ENCODE measurements at regions not wholly inside any gene's neighbourhood (a gene's known extent, or its start where the extent isn't known, plus 50 kb on each side); places are given as distances from the start of the nearest gene placed in this dataset.

DNA sequence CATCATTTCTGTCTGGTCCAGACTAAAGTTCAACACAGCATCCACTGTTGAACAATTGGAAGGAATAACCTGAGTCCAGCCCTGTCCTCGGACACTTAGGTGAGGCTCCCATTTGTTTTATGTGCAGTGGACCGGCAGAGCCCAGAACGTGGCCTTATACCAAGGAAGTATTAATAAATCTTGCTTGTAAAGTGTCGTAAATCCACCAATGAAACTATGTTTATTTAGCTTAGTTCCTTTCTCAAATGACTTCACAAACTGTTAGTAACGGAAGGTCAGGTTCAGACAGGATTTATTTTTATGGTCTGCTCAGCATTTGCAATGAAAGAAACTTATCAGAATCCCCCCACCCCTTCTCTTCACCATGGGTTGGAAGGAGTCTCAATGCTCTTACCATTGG is 149.5 kb downstream of the PCSK1 start:
- no peak for DNase-seq (ENCODE audit: low read depth)

DNA sequence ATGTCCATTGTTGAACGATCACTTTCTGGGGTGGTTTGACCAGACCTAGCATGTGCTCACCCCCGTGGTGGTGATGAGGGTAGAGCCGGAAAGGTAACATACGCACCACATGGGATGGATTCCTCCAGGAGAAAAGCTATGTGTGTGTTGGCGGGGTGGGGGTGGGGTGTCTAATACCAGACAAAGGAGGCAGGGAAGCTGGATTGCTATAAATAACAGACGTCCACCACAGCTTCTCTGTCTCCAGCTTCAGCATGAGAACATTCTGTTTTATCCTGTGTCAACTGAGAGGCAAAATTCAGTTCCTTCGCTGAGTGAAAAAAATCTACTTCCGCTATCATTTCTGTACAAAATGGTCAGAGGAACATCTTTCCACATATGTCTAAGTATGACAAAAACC is 151.0 kb downstream of the PCSK1 start:
- DNase-seq (ENCODE audit: low read depth), result no peak

DNA sequence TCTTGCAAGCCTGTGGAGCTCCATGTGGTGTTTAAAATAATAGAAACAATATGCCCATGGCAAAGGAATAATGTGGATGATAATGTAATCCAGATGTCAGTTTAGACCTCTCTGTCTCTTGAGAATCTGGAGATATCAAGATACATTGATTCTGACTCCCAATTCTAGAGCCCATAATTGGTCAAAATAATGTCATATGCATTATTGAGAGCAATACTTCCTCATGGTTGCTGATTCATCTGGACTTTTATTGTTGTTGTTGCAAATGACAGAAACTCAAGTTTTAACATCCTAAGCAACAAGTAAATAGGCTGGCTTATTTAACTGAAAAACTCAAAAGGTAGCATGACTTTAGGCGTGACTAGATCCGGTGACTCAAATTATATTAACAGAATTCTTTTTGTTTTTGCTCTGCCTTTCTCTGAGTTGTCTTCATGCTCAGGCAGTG is 152.1 kb downstream of the PCSK1 start:
- DNase-seq (ENCODE audit: low read depth), result no peak

DNA sequence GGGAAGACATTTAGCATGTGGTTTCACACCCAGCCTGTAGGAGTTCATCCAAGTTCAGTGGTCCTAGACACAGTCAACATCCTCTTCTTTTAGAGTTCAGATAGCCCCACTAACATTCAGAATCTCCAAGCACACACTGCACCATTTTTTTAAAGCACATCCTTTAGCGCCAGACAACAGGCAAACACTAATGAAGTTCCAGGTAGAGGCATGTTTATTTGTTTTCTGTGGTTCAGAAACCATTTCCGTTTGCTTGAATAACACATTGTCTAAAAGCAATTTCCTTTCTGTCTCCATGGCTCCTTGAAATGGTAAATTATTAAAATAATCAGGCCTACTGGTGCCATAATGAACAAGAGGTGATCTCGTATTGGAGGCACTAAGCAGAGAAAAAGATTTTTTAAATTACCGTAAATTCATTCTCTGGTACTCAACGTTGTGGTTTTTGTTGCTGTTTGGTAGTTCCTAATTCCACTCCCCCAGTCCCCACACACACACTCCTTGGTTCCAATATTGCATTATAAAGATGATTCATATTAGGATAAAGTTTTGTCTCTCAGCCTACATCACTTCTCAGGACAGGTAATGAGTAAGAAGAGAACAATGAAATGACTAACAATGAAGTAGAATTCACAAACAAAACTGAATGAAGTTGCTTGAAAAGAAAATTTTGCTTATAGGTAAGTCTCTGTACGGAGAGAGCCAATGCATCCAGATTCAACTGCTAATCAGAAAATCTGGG is 153.1 kb downstream of the PCSK1 start:
- DNase-seq (ENCODE audit: low read depth), result no peak

DNA sequence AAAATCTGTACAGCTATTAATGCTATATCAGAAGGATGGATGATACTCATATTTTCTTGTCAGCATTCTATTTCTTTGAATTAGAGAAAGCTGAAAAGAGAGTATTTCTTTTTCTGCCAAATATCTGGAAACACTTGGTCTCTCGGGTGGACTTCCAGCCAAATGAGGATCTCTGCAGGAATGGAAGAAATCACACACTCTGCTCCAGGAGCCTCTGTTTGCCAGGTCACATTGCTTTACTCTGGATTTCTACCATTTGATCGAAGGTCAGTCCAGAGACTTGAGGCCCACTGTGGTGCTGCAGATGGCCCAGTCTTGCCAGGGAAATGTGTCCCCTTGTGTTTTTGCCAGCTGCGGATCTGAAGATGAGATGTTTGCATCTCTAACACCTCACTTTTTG is 154.1 kb downstream of the PCSK1 start:
- DNase-seq (ENCODE audit: low read depth), result no peak

DNA sequence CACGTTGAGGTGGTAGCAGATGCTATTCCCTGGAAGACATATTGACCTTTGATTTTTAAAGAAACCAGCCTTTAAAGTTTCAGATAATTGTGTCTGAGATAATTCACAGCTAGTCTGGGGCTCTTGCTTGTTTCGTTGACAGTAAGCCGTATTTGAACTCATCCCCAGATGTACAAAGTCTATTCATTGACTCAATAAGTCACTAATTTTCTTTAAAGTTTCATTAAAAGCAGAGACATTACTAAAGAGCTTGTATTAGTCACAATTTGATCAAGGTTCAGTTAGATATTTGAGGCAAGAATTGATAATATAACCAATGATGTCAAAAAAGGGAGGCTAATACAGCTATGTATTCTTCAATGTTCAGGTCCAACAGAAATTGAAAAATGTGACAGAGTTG is 158.0 kb downstream of the PCSK1 start:
- no peak for DNase-seq (ENCODE audit: low read depth)

DNA sequence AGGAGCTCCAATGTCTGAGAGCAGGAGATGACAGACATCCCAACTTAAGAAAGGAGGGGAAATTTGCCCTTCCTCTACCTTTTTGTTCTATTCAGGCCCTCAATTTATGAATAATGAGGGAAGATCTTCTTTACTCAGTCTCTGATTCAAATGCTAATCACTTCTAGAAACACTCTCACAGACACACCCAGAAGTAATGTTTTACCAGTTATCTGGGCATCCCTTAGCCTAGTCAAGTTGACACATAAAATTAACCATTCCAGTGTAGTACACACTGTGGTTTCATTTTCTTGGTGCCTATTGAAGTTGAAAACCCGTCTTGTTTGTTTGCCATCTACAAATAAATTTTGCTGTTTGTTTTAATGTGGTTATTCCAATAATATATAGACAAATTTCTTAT is 167.6 kb downstream of the PCSK1 start:
- DNase-seq (ENCODE audit: low read depth), result no peak

DNA sequence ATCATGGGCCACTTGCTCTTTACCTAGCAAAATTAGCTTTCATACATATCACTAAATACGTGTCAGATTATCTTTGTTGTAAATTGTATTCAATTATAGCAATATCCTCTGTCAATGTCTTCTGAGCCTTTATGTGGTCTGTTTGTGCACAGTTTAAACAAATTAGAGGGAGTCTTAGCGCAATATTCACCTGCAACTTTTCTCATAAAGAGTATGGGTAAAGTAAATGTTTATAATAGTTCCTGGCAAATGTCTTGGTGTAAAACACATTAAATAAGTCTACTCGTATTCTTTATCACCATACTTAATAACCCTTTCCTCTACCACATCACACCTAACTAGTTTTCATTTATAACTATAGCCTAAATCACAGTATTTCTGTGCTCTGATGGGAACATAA is 169.0 kb downstream of the PCSK1 start:
- DNase-seq (ENCODE audit: low read depth), result no peak

DNA sequence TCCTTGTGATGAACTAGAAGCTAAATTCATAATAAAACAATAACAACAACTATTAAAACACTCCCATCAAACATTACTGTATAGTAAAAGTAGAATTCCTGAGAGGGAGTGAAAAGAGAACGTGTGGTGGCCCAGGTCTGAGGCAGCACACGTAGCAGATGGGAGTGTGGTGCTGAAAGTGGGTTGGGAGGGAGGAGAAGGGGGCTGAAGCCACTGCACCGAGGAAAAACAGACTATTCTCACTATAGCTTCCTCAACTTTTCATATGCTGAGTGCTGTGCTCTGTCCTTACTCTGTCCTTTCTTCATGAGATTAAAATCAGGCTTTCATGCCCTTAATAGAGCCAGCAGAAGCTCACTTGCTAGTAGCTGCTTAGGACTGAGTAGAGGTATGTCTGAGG is 170.9 kb downstream of the PCSK1 start:
- DNase-seq (ENCODE audit: low read depth), result no peak

DNA sequence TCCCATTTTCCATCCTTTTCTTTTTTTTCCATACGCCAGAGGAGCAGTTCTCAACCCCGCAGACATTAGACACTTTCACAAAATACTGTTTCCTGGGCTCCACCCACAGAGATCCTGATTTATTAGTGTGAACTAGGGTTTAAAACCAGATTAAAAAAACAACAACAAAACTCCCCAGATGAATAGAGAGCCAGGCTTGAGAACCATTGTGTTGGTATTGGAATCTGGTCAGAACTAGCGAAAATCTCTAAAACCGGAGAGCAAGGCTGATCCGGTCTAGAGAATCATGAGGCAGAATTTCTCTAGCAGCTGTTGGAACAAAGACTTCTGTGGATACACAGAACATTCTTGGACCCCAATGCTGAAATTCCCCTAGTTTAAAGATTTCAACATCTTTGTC is 173.0 kb downstream of the PCSK1 start:
- DNase-seq (ENCODE audit: low read depth), result no peak

DNA sequence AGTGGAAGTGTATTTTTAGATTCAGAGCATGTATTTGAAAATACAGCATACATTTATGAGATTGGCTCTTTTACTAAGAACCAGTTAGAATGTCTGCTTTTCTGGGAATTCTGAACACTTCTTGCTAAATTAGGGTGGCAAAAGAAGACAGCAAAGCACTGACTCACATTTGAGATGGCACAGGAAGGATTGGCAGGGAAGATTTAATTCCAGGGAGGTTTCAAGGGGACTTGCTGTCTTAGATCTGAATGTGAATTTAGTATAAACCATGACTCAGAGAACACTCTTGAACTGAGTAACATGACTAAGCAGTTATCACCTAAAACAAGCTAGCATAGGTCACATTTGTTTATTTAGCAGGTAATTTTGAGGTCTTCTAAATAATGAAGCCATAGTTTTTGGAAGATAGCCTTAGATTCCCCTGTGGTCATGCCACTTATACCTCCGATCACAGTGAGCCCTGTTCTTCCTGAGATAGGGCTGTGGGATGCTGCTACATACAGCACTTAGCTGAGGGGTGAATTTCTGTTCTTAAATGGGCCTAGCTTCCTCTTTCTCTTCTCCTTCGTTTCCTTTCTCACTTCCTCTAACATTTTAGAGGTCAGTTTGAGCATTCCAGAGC is 173.8 kb downstream of the PCSK1 start:
- peak; percentile 65 for DNase-seq (ENCODE audit: low read depth)

DNA sequence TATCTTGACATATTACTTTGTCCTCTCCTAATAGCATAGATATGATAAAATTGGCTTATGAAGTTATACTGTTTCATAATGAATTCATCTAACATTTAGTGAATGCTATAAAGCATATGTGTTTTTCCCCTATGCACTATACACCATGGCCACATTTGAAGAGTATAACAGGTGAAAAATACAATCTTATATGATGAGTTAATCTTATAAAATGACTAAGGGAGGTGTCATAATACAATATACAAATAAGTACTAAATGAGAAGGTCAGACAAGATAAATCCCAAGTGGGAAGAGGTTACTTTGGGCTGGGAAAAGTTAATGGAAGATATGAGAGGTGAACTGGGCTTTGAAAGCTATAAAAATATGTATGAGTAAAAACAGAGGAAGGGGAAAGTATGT is 174.4 kb downstream of the PCSK1 start:
- no peak for DNase-seq (ENCODE audit: low read depth)

DNA sequence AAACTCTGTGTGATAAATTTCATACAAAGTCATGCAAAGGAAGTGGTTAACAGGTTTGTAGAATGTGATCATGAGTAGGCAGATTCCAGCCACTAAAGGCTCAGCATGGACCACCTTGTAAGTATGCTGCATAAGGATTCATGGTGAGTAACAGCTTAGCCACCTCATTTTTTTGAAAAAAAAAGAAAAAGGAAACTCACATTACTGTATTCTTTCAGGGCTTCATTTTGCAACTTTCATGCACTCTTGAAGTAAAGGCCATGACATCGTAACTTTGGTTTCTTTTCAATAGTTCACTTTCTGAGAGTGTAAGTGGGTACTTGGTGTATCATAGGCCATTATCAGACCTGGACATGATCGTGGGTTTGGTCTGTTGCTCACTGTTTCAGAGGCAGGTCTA is 175.1 kb downstream of the PCSK1 start:
- peak; percentile 71 for DNase-seq (ENCODE audit: low read depth)

DNA sequence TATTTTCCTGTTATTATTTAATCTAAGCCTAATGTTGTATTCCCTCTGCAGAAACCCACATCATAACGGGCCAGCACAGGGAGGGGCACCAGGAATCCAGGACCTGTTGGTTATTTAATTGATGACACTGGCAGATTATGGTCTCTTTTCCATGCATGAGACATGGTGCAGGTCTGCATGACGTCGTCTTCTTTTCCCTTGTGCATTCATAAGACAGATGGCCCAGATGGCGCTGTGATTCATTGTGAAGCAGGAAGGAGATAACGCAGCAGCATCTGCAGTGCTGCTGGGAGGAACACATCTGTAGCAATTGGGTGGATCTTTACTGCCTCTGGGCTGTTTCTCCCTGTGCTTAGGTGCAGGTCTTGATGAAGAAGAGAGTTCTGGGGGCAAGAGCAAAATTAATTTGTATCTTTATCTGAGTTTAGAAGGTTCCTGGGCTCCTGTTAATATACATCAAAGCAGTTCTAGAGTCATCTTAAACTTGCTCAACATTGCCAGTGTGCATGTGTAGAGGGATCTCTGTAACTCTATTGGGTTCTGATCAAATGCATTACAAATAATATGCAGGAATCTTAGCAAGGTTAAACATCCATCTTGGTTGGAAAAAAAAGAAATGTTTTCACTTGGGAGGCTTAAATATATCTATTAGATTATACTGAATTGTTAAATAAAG is 176.1 kb downstream of the PCSK1 start:
- peak; percentile 75 for DNase-seq (ENCODE audit: low read depth)

DNA sequence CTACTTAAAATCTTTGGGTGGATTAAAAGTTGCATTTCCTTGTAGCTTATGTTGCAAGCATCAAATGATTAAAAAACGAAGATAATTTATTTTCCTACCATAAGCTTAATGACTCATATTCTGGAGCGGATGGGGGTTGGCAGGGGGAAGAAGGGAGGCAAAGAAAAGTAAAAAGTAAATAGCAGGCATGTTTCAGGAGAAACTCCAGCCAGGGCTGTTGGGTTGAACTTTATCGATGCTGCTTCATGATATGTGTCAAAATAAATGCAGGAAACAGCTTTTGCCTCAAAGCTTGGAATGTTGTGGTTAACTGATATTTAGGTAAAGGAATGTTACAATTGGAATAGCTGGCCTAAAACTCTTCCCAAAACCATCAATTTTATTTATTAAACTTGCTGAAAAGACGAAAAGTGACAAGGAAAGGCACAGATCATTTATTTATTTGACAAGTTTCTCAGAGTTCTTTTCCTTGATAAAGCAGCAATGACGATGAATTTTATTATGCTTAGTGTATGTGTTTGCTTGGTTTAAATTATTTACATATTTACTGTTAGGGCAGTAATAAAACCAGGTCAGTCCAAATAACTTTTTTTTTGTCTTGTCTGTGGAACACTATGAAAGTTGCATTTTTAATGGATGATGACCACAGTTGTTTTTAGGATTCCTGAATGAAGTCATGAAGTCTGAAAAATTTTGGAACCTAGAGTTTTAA is 177.9 kb downstream of the PCSK1 start:
- peak; percentile 87 for DNase-seq (ENCODE audit: low read depth)

DNA sequence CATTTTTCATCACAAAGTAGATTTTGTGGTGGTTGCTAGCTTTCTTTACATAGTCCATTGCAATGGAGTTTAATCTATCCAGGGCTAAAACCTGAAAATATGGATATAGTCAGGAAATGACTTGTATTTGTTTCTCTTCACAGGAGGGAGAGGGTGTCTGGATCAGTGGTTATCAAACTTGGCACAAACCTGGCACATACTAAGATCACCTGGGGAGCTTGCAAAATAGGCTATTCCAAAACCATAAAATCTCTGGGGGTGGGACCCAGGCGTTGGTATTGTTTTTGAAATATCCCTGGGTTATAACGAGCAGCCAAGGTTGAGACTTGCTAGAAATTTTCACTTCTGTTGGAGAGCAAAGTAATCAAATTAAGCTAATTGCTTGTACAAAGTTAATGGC is 179.9 kb downstream of the PCSK1 start:
- no peak for DNase-seq (ENCODE audit: low read depth)

DNA sequence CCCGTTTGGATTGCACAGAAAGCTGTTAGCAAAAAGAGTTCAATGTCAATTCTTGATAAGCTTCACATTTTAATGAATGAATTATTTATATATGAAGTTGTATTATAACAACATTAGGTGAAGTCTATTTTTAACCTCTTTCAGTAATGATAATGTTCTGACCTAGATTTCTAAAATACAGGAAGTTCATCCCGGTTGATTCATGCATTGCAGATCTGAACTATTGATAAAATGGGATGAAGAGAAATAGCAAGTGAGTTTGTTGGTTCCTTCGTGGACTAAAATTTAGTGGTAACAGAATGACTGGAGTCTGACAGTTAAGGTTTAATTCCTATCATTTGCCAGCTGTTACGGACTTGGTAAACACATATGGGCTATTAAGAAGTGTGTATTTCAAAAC is 180.5 kb downstream of the PCSK1 start:
- no peak for DNase-seq (ENCODE audit: low read depth)

DNA sequence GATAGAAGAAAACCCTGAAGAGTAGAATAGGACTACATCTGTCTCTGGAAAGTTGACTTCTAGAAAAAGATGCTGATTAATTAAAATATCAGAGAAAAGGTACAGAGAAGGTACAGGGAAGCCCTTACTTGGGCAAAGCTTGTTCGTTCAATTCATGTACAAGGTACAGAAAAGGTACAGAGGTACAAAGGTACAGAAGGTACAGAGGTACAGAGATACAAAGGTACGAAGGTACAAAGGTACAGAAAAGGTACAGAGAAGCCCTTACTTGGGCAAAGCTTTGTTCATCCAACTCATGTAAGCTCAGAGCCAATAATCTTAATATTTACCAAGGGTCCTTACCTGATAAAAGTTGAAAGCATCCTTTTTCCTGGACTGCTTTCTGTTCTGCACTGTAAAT is 182.3 kb downstream of the PCSK1 start:
- DNase-seq (ENCODE audit: low read depth), result no peak

DNA sequence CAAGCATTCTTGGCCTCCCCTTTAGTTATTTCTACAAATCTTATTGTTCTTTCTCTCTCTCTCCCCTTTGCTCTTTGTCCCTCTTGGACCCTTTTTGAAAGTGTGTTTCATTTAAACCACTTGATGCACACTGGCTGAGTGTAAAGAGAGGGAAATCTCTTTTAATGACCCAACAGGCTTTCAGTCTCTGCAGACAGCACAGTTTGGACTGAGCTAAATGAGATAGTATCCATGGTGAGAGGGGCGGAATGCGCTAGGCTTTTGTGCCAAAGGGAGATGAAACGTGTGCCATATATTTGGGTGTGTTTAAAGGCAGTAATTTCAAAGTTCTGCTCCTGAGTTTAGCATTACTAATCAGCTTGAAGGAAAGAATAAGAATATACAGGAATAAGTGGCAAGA is 184.9 kb downstream of the PCSK1 start:
- no peak for DNase-seq (ENCODE audit: low read depth)

DNA sequence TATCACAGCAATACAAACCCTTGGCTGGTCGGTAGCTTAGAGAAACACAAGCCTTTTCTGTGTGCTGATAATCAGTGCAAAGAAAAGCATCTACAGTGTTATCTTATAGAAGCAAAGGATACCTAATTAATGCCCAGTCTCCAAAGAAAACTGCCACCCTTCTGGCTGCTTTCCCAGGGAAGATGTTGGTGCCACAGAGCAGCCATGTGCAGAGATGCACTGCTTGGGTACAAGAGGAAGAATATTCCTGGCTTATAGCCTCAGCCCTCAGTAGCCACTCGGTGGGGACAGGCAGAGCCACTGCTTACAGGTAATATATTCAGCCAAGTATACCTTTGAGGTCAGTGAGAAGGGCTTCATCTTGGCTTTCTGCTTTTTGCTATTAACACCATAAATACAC is 185.3 kb downstream of the PCSK1 start:
- no peak for DNase-seq (ENCODE audit: low read depth)

DNA sequence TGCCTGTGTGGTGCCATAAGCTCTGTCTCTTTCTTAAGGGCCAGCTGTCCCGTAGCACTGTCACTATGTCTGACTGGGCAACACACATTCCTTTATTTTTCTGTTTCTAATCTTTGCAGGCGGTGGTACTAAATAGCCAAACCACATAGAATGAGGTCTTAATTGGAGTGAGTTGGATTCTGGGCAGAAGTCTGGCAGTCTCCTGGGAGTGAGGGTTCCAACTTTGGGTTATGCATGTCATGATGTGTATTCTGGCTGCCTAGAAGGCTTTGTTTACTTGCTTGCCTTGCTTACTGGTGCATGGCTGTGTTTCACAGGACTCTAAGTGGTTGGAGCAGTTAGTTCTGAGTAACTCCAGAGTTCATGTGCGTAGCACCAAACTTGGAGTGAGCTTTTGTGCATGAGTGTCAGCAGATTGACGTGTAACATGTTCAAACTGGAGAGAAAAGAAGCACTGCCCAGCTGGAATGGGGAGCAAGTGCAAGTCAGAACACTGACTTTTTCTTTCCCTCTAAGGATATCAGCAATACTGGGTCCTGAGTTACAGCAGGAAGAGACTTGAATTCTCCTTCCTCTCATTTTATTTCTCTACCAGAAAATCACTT is 185.8 kb downstream of the PCSK1 start:
- no peak for DNase-seq (ENCODE audit: low read depth)
